Panc1 (cell line): ENCODE measurements at regions not wholly inside any gene's neighbourhood (a gene's known extent, or its start where the extent isn't known, plus 50 kb on each side); places are given as distances from the start of the nearest gene placed in this dataset.

Source experiments
- ATAC-seq: fragments of 200-7000 bp; cut with Tn5 transposase; 2 replicates; pipeline ENCODE4 v1.9.1; 2020; ENCODE audit warnings: mild to moderate bottlenecking, moderate library complexity
- BruUV-seq: library from RNA; stranded (reverse); fragments of 400-500 nt; replicated peaks from 2 replicates; lab custom pipeline; 2021; lab: Mats Ljungman, UMichigan
- CTCF ChIA-PET: fragments of 300-600 bp; sonication (Branson Sonifier 250); formaldehyde crosslinking; loops from one replicate; lab custom pipeline; 2022; ENCODE audit warnings: antibody characterized with exemption; lab: Charles Lee
- POLR2A ChIA-PET: fragments of 300-600 bp; sonication (Branson Sonifier 250); formaldehyde crosslinking; loops from one replicate; lab custom pipeline; 2022; ENCODE audit warnings: antibody characterized with exemption; lab: Charles Lee
- DNase-seq: peaks from one replicate; pipeline ENCODE4 v3.0.0-alpha.2; 2010; ENCODE audit warnings: low read depth, low spot score
- H3K27ac ChIP-seq: 2 replicates; pipeline ENCODE4 v1.5.1; 2011; ENCODE audit warnings: mild to moderate bottlenecking, low read length, inconsistent platforms
- H3K27me3 ChIP-seq: fragments of 200-500 bp; sonication (Bioruptor generic); 2 replicates; pipeline ENCODE4 v1.6.0; 2014; ENCODE audit warnings: low read length, inconsistent platforms; ENCODE audit not compliant: control insufficient read depth, insufficient read depth
- H3K36me3 ChIP-seq: fragments of 200-500 bp; sonication (Bioruptor generic); 2 replicates; pipeline ENCODE4 v1.5.1; 2014; ENCODE audit warnings: inconsistent platforms, mild to moderate bottlenecking, low read length, moderate library complexity; ENCODE audit not compliant: control insufficient read depth, insufficient read depth
- H3K4me1 ChIP-seq: 2 replicates; pipeline ENCODE4 v1.5.1; 2011; ENCODE audit warnings: inconsistent platforms, mild to moderate bottlenecking, low read length, moderate library complexity; ENCODE audit not compliant: control insufficient read depth, insufficient read depth
- H3K4me3 ChIP-seq, 2 experiments: 2 replicates each; pipeline ENCODE4 v1.5.1; 2011 to 2012; ENCODE audit warnings: low read depth in 2 of 2, low read length in 2 of 2, mild to moderate bottlenecking in 2 of 2, inconsistent platforms in 1 of 2, moderate library complexity in 1 of 2
- H3K9me3 ChIP-seq: fragments of 200-500 bp; sonication (Bioruptor generic); 2 replicates; pipeline ENCODE4 v1.5.1; 2014; ENCODE audit warnings: low read depth, mild to moderate bottlenecking, inconsistent platforms, low read length, moderate library complexity; ENCODE audit not compliant: control insufficient read depth, insufficient read depth
- CTCF ChIP-seq: fragments of 450-650 bp; IDR thresholded peaks from 2 replicates; pipeline ENCODE4 v1.5.1; 2017; ENCODE audit warnings: mild to moderate bottlenecking
- POLR2AphosphoS5 ChIP-seq: IDR thresholded peaks from 2 replicates; pipeline ENCODE4 v1.6.1; 2012; ENCODE audit warnings: mild to moderate bottlenecking, low read depth, low read length, moderate library complexity
- SIN3A ChIP-seq: IDR thresholded peaks from 2 replicates; pipeline ENCODE4 v1.6.1; 2012; ENCODE audit warnings: low read depth, mild to moderate bottlenecking, low read length, moderate library complexity, borderline replicate concordance; ENCODE audit not compliant: insufficient read depth
- TCF7L2 ChIP-seq: IDR thresholded peaks from 2 replicates; pipeline ENCODE4 v1.6.1; 2011; ENCODE audit warnings: mild to moderate bottlenecking, low read depth, low read length, inconsistent platforms
- in situ Hi-C: cut with HindIII; loops from 2 replicates; pipeline ENCODE4 v1.10.0; 2016; ENCODE audit warnings: low sequenced_read_pairs, low pct_unique_long_range_greater_than_20kb
- intact Hi-C: fragments of 100-400 bp; cut with micrococcal nuclease; formaldehyde crosslinking; loops from one replicate; pipeline ENCODE4 v1.10.0; 2022; ENCODE audit not compliant: unreplicated experiment
- TF ChIP-seq, protein P1 (sequence below), 2 experiments: IDR thresholded peaks; 2 replicates each; pipeline ENCODE4 v1.6.1; 2011 to 2012; ENCODE audit warnings: low read depth in 2 of 2, control low read depth in 1 of 2, low read length in 1 of 2, mild to moderate bottlenecking in 1 of 2, moderate library complexity in 1 of 2; ENCODE audit not compliant: insufficient read depth in 1 of 2

- TF ChIP-seq CTCF (no peak), TCF7L2 (no peak), SIN3A (no peak), POLR2AphosphoS5 (no peak)
- TF ChIP-seq, protein P1, sequence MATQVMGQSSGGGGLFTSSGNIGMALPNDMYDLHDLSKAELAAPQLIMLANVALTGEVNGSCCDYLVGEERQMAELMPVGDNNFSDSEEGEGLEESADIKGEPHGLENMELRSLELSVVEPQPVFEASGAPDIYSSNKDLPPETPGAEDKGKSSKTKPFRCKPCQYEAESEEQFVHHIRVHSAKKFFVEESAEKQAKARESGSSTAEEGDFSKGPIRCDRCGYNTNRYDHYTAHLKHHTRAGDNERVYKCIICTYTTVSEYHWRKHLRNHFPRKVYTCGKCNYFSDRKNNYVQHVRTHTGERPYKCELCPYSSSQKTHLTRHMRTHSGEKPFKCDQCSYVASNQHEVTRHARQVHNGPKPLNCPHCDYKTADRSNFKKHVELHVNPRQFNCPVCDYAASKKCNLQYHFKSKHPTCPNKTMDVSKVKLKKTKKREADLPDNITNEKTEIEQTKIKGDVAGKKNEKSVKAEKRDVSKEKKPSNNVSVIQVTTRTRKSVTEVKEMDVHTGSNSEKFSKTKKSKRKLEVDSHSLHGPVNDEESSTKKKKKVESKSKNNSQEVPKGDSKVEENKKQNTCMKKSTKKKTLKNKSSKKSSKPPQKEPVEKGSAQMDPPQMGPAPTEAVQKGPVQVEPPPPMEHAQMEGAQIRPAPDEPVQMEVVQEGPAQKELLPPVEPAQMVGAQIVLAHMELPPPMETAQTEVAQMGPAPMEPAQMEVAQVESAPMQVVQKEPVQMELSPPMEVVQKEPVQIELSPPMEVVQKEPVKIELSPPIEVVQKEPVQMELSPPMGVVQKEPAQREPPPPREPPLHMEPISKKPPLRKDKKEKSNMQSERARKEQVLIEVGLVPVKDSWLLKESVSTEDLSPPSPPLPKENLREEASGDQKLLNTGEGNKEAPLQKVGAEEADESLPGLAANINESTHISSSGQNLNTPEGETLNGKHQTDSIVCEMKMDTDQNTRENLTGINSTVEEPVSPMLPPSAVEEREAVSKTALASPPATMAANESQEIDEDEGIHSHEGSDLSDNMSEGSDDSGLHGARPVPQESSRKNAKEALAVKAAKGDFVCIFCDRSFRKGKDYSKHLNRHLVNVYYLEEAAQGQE (IDR thresholded peaks at IDR 0.05; ENCODE audit: insufficient read depth in 1 of 2, low read depth in 2 of 2, low read length in 1 of 2): no peak
- POLR2A ChIA-PET: interaction anchor here (0.6 kb wide), 2 partner anchors 17 to 30 kb away, joined by 3 to 4 read pairs; no protein-coding TSS in a partner anchor
- peaks cover 38% of the 10 kb centered on the region for H3K4me1 ChIP-seq
- no peak overlapping the region for H3K4me3 ChIP-seq
- DNase-seq: no peak
- no peaks in the 10 kb centered on the region for H3K27me3 ChIP-seq
- H3K27ac ChIP-seq: peak overlapping the region; percentile 78
- CTCF ChIA-PET: interaction anchor here (0.6 kb wide), 1 partner anchor 9 kb away, joined by 3 read pairs; no protein-coding TSS in a partner anchor
- H3K9me3 ChIP-seq: no peaks in the 10 kb centered on the region
- no peak for ATAC-seq
- in situ Hi-C loops (no loop called here), intact Hi-C loops (no loop called here)
- no peaks in the 10 kb centered on the region for H3K36me3 ChIP-seq
- no TSS peak for BruUV-seq
Observed at GRCh38 chr3:194278186-194278845, 72.8 kb downstream of the CPN2 start.

DNA sequence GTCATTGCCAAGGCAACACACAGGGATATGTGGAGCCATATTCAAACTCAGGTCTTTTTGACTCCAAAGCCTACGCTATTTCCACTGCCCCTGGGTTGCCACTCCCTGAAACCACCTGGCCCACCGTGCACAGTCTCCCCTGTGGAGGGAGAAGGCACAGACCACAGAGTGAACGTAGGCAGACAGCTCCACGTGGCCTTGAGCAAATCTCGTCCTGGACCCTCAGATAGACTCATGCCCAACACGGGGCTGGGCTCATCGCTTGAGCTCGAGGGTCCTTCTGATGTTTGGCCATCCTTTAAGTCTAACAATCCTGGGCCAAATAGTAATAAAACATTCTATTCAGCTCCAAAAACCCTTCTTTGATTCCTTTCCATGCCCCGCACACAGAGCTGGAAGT, 72.0 kb downstream of the CPN2 start:
- TF ChIP-seq POLR2AphosphoS5 (no peak), SIN3A (no peak), TCF7L2 (no peak), CTCF (no peak)
- TF ChIP-seq, protein P1 (IDR thresholded peaks at IDR 0.05; ENCODE audit: insufficient read depth in 1 of 2, low read depth in 2 of 2, low read length in 1 of 2): no peak
- Histone ChIP-seq H3K4me1 (peaks cover 38% of the 10 kb centered on the region), H3K27me3 (no peaks in the 10 kb centered on the region), H3K36me3 (no peaks in the 10 kb centered on the region), H3K4me3 (no peak overlapping the region), H3K27ac (no peak overlapping the region), H3K9me3 (no peaks in the 10 kb centered on the region)
- CTCF ChIA-PET: interaction anchor here (0.5 kb wide), 1 partner anchor 73 kb away, joined by 5 read pairs; no protein-coding TSS in a partner anchor
- in situ Hi-C loops: no loop called here
- intact Hi-C loops: no loop called here
- DNase-seq: no peak
- BruUV-seq: no TSS peak
- no peak for ATAC-seq
- POLR2A ChIA-PET: no interaction called here
